Activated CD8-positive, alpha-beta memory T cell treated with anti-CD3 and anti-CD28 coated beads, Interleukin-2, amount 10 ng/mL, durations not matched to agents 7 days and 5 days (primary cell): ENCODE measurements at regions not wholly inside any gene's neighbourhood (a gene's known extent, or its start where the extent isn't known, plus 50 kb on each side); places are given as distances from the start of the nearest gene placed in this dataset.
"Not testable (repeated sequence)": the region's sequence is repeated elsewhere in the genome, so short reads cannot be mapped to it uniquely, and the experiment has no call there.

ENCODE experiments used
- ATAC-seq: fragments of 150-1000 bp; cut with Tn5 transposase; one replicate; pipeline ENCODE4 v1.10.0; 2021; ENCODE audit warnings: moderate library complexity
- CTCF ChIA-PET: fragments of 350-600 bp; sonication (Branson Sonifier 250); formaldehyde crosslinking; loops from one replicate; lab custom pipeline; 2021; ENCODE audit warnings: antibody characterized with exemption; lab: Charles Lee
- DNase-seq: peaks from one replicate; pipeline ENCODE4 v3.0.0-alpha.2; 2020
- H3K27ac Mint-ChIP-seq: one replicate; pipeline ENCODE4 v1.8.0; 2021; ENCODE audit warnings: mild to moderate bottlenecking, mixed read lengths
- H3K27me3 Mint-ChIP-seq: one replicate; pipeline ENCODE4 v1.8.0; 2021; ENCODE audit warnings: mixed read lengths
- H3K36me3 Mint-ChIP-seq: one replicate; pipeline ENCODE4 v1.8.0; 2021; ENCODE audit warnings: mild to moderate bottlenecking, mixed read lengths
- H3K4me1 Mint-ChIP-seq: one replicate; pipeline ENCODE4 v1.8.0; 2021; ENCODE audit warnings: mixed read lengths
- H3K4me3 Mint-ChIP-seq: one replicate; pipeline ENCODE4 v1.8.0; 2021; ENCODE audit warnings: mild to moderate bottlenecking, moderate library complexity, mixed read lengths
- H3K9me3 Mint-ChIP-seq: one replicate; pipeline ENCODE4 v1.8.0; 2022; ENCODE audit warnings: low read depth, mixed read lengths

- no peaks in the 10 kb centered on the region for H3K4me1 Mint-ChIP-seq
- CTCF ChIA-PET, result no interaction called here
These were observed 705.1 kb upstream of the FRG1 start for GRCh38 chr4:189235599-189235998.

GRCh38 chr4:189236321-189236720 is 704.4 kb upstream of the FRG1 start:
- H3K4me3 Mint-ChIP-seq, H3K27ac Mint-ChIP-seq, DNase-seq, CTCF ChIA-PET, ATAC-seq, H3K4me1 Mint-ChIP-seq, H3K36me3 Mint-ChIP-seq, H3K27me3 Mint-ChIP-seq: not testable (repeated sequence)
- peaks cover 15% of the 10 kb centered on the region for H3K9me3 Mint-ChIP-seq

More at GRCh38 chr4:189235599-189235998, 705.1 kb upstream of the FRG1 start:
- H3K27me3 Mint-ChIP-seq, result no peaks in the 10 kb centered on the region
- no peak for DNase-seq
- no peak overlapping the region for H3K4me3 Mint-ChIP-seq
- peaks cover 17% of the 10 kb centered on the region for H3K9me3 Mint-ChIP-seq
- no peaks in the 10 kb centered on the region for H3K36me3 Mint-ChIP-seq
- no peak for ATAC-seq
- no peak overlapping the region for H3K27ac Mint-ChIP-seq

GRCh38 chr4:189237340-189237739 is 703.3 kb upstream of the FRG1 start:
- CTCF ChIA-PET, result no interaction called here
- peaks cover 10% of the 10 kb centered on the region for H3K9me3 Mint-ChIP-seq
- DNase-seq (no peak), ATAC-seq (no peak)
- no peak overlapping the region for H3K27ac Mint-ChIP-seq
- H3K36me3 Mint-ChIP-seq, result no peaks in the 10 kb centered on the region
- H3K4me1 Mint-ChIP-seq, result no peaks in the 10 kb centered on the region
- H3K27me3 Mint-ChIP-seq, result no peaks in the 10 kb centered on the region
- H3K4me3 Mint-ChIP-seq, result no peak overlapping the region

- Mint-ChIP-seq H3K4me1 (no peaks in the 10 kb centered on the region), H3K9me3 (peaks cover 4% of the 10 kb centered on the region), H3K27ac (no peak overlapping the region), H3K4me3 (no peak overlapping the region), H3K27me3 (no peaks in the 10 kb centered on the region), H3K36me3 (no peaks in the 10 kb centered on the region)
- no peak for DNase-seq
- CTCF ChIA-PET, result no interaction called here
- no peak for ATAC-seq
These were observed 685.0 kb upstream of the FRG1 start for GRCh38 chr4:189255636-189256035.

- ATAC-seq (no peak), DNase-seq (no peak)
- Mint-ChIP-seq H3K36me3 (no peaks in the 10 kb centered on the region), H3K4me1 (no peaks in the 10 kb centered on the region), H3K27ac (no peak overlapping the region), H3K4me3 (no peak overlapping the region), H3K27me3 (no peaks in the 10 kb centered on the region), H3K9me3 (peaks cover 17% of the 10 kb centered on the region)
- CTCF ChIA-PET, result no interaction called here
These were observed 679.2 kb upstream of the FRG1 start for GRCh38 chr4:189261475-189261874.

- Mint-ChIP-seq H3K27me3 (no peaks in the 10 kb centered on the region), H3K4me1 (no peaks in the 10 kb centered on the region), H3K9me3 (peaks cover 18% of the 10 kb centered on the region), H3K36me3 (no peaks in the 10 kb centered on the region), H3K4me3 (no peak overlapping the region), H3K27ac (no peak overlapping the region)
- ATAC-seq, result no peak
- DNase-seq, result no peak
- CTCF ChIA-PET, result no interaction called here
These were observed 675.2 kb upstream of the FRG1 start for GRCh38 chr4:189265515-189265914.

GRCh38 chr4:189267312-189267965 is 673.2 kb upstream of the FRG1 start:
- Mint-ChIP-seq H3K4me3 (no peak overlapping the region), H3K9me3 (peaks cover 12% of the 10 kb centered on the region), H3K27me3 (no peaks in the 10 kb centered on the region), H3K27ac (no peak overlapping the region), H3K4me1 (no peaks in the 10 kb centered on the region), H3K36me3 (no peaks in the 10 kb centered on the region)
- no peak for DNase-seq
- CTCF ChIA-PET, result no interaction called here
- ATAC-seq, result no peak

- H3K9me3 Mint-ChIP-seq, result peaks cover 6% of the 10 kb centered on the region
- DNase-seq, result no peak
- no peaks in the 10 kb centered on the region for H3K36me3 Mint-ChIP-seq
- ATAC-seq, result no peak
- H3K4me3 Mint-ChIP-seq, result no peak overlapping the region
- H3K27ac Mint-ChIP-seq, result no peak overlapping the region
- CTCF ChIA-PET, result no interaction called here
- H3K4me1 Mint-ChIP-seq, result no peaks in the 10 kb centered on the region
- H3K27me3 Mint-ChIP-seq, result no peaks in the 10 kb centered on the region
These were observed 662.0 kb upstream of the FRG1 start for GRCh38 chr4:189278597-189279165.

GRCh38 chr4:189279188-189279587 is 661.5 kb upstream of the FRG1 start:
- Mint-ChIP-seq H3K27ac (no peak overlapping the region), H3K4me3 (no peak overlapping the region), H3K4me1 (no peaks in the 10 kb centered on the region), H3K9me3 (peaks cover 6% of the 10 kb centered on the region), H3K27me3 (no peaks in the 10 kb centered on the region), H3K36me3 (no peaks in the 10 kb centered on the region)
- CTCF ChIA-PET, result no interaction called here
- DNase-seq (no peak), ATAC-seq (no peak)

GRCh38 chr4:189285377-189285776 is 655.3 kb upstream of the FRG1 start:
- peaks cover 7% of the 10 kb centered on the region for H3K9me3 Mint-ChIP-seq
- H3K27ac Mint-ChIP-seq, result no peak overlapping the region
- no peaks in the 10 kb centered on the region for H3K4me1 Mint-ChIP-seq
- no peaks in the 10 kb centered on the region for H3K27me3 Mint-ChIP-seq
- CTCF ChIA-PET, result no interaction called here
- ATAC-seq (no peak), DNase-seq (no peak)
- no peaks in the 10 kb centered on the region for H3K36me3 Mint-ChIP-seq
- no peak overlapping the region for H3K4me3 Mint-ChIP-seq

GRCh38 chr4:189291939-189292338 is 648.7 kb upstream of the FRG1 start:
- Mint-ChIP-seq H3K4me1 (no peaks in the 10 kb centered on the region), H3K27ac (no peak overlapping the region), H3K27me3 (no peaks in the 10 kb centered on the region), H3K36me3 (no peaks in the 10 kb centered on the region), H3K4me3 (no peak overlapping the region), H3K9me3 (peaks cover 8% of the 10 kb centered on the region)
- ATAC-seq (no peak), DNase-seq (no peak)
- CTCF ChIA-PET, result no interaction called here

GRCh38 chr4:189293459-189293858 is 647.2 kb upstream of the FRG1 start:
- no peak for DNase-seq
- CTCF ChIA-PET, result no interaction called here
- H3K36me3 Mint-ChIP-seq, result no peaks in the 10 kb centered on the region
- no peak overlapping the region for H3K4me3 Mint-ChIP-seq
- H3K27me3 Mint-ChIP-seq, result no peaks in the 10 kb centered on the region
- no peak for ATAC-seq
- peaks cover 4% of the 10 kb centered on the region for H3K9me3 Mint-ChIP-seq
- no peaks in the 10 kb centered on the region for H3K4me1 Mint-ChIP-seq
- H3K27ac Mint-ChIP-seq, result no peak overlapping the region

GRCh38 chr4:189294574-189294973 is 646.1 kb upstream of the FRG1 start:
- H3K27me3 Mint-ChIP-seq, result no peaks in the 10 kb centered on the region
- DNase-seq (no peak), ATAC-seq (no peak)
- no peak overlapping the region for H3K4me3 Mint-ChIP-seq
- H3K9me3 Mint-ChIP-seq, result peaks cover 3% of the 10 kb centered on the region
- CTCF ChIA-PET, result no interaction called here
- no peak overlapping the region for H3K27ac Mint-ChIP-seq
- no peaks in the 10 kb centered on the region for H3K36me3 Mint-ChIP-seq
- H3K4me1 Mint-ChIP-seq, result no peaks in the 10 kb centered on the region

- Mint-ChIP-seq H3K4me3 (no peak overlapping the region), H3K9me3 (peaks cover 3% of the 10 kb centered on the region), H3K36me3 (no peaks in the 10 kb centered on the region), H3K27ac (no peak overlapping the region), H3K27me3 (no peaks in the 10 kb centered on the region), H3K4me1 (no peaks in the 10 kb centered on the region)
- ATAC-seq, result no peak
- CTCF ChIA-PET, result no interaction called here
- DNase-seq, result no peak
These were observed 641.0 kb upstream of the FRG1 start for GRCh38 chr4:189299706-189300105.
